Superior temporal gyrus (tissue), 1 donor: ENCODE measurements at regions not wholly inside any gene's neighbourhood (a gene's known extent, or its start where the extent isn't known, plus 50 kb on each side); places are given as distances from the start of the nearest gene placed in this dataset.

Experiments
- DNase-seq: peaks from one replicate; pipeline ENCODE4 v3.0.0-alpha.2; 2016; ENCODE audit errors: extremely low spot score

GRCh38 chr2:177314722-177315264 is 50.3 kb upstream of the NFE2L2 start:
- no peak for DNase-seq

GRCh38 chr2:177315364-177315763 is 50.8 kb upstream of the NFE2L2 start:
- no peak for DNase-seq

- no peak for DNase-seq
Measured at GRCh38 chr2:177316756-177317155, 52.2 kb upstream of the NFE2L2 start.

GRCh38 chr2:177317443-177317842 is 52.9 kb upstream of the NFE2L2 start:
- DNase-seq, result no peak

- no peak for DNase-seq
Measured at GRCh38 chr2:177317857-177318256, 53.3 kb upstream of the NFE2L2 start.

- DNase-seq, result no peak
Measured at GRCh38 chr2:177318613-177319012, 54.1 kb upstream of the NFE2L2 start.

- DNase-seq, result no peak
Measured at GRCh38 chr2:177320596-177320995, 56.1 kb upstream of the NFE2L2 start.

- DNase-seq, result no peak
Measured at GRCh38 chr2:177322801-177323261, 58.3 kb upstream of the NFE2L2 start.

- no peak for DNase-seq
Measured at GRCh38 chr2:177324797-177325196, 60.3 kb upstream of the NFE2L2 start.

- no peak for DNase-seq
Measured at GRCh38 chr2:177325554-177325953, 61.0 kb upstream of the NFE2L2 start.

- no peak for DNase-seq
Measured at GRCh38 chr2:177326005-177326404, 61.5 kb upstream of the NFE2L2 start.

- DNase-seq, result no peak
Measured at GRCh38 chr2:177326591-177326990, 62.1 kb upstream of the NFE2L2 start.

GRCh38 chr2:177327009-177327408 is 62.5 kb upstream of the NFE2L2 start:
- DNase-seq, result no peak

GRCh38 chr2:177328056-177328455 is 63.5 kb upstream of the NFE2L2 start:
- DNase-seq, result no peak

- DNase-seq, result no peak
Measured at GRCh38 chr2:177329064-177329463, 63.5 kb upstream of the AGPS start.

GRCh38 chr2:177331466-177331997 is 61.0 kb upstream of the AGPS start:
- peak; percentile 27 for DNase-seq

- peak; percentile 90 for DNase-seq
Measured at GRCh38 chr2:177332026-177332991, 60.3 kb upstream of the AGPS start.

- DNase-seq, result no peak
Measured at GRCh38 chr2:177332992-177333388, 59.6 kb upstream of the AGPS start.

GRCh38 chr2:177334940-177335543 is 57.5 kb upstream of the AGPS start:
- peak; percentile 90 for DNase-seq

GRCh38 chr2:177335917-177336450 is 56.6 kb upstream of the AGPS start:
- no peak for DNase-seq

GRCh38 chr2:177338177-177338721 is 54.3 kb upstream of the AGPS start:
- no peak for DNase-seq

GRCh38 chr2:177340158-177340557 is 52.4 kb upstream of the AGPS start:
- DNase-seq, result no peak
